Calu3 (cell line): ENCODE measurements at regions not wholly inside any gene's neighbourhood (a gene's known extent, or its start where the extent isn't known, plus 50 kb on each side); places are given as distances from the start of the nearest gene placed in this dataset.

Experiments
- BruUV-seq: library from RNA; stranded (reverse); fragments of 400-500 nt; replicated peaks from 2 replicates; lab custom pipeline; 2021; lab: Mats Ljungman, UMichigan
- CTCF ChIA-PET: fragments of 300-600 bp; sonication (Branson Sonifier 250); formaldehyde crosslinking; loops from one replicate; lab custom pipeline; 2022; ENCODE audit warnings: antibody characterized with exemption; lab: Charles Lee
- DNase-seq: peaks from one replicate; pipeline ENCODE4 v3.0.0; 2022
- H3K27ac Mint-ChIP-seq: one replicate; pipeline ENCODE4 v1.8.0; 2022; ENCODE audit warnings: mixed read lengths; ENCODE audit not compliant: unreplicated experiment
- H3K27me3 Mint-ChIP-seq: one replicate; pipeline ENCODE4 v1.8.0; 2022; ENCODE audit warnings: mixed read lengths; ENCODE audit not compliant: unreplicated experiment
- H3K36me3 Mint-ChIP-seq: one replicate; pipeline ENCODE4 v1.8.0; 2022; ENCODE audit warnings: mild to moderate bottlenecking, moderate library complexity, mixed read lengths; ENCODE audit not compliant: insufficient read depth, unreplicated experiment
- H3K4me1 Mint-ChIP-seq: one replicate; pipeline ENCODE4 v1.8.0; 2022; ENCODE audit warnings: mild to moderate bottlenecking, low read depth, mixed read lengths; ENCODE audit not compliant: unreplicated experiment
- H3K4me3 Mint-ChIP-seq: one replicate; pipeline ENCODE4 v1.8.0; 2022; ENCODE audit warnings: mild to moderate bottlenecking, low read depth, moderate library complexity, mixed read lengths; ENCODE audit not compliant: unreplicated experiment
- H3K9me3 Mint-ChIP-seq: one replicate; pipeline ENCODE4 v1.8.0; 2022; ENCODE audit warnings: low read depth, mixed read lengths; ENCODE audit not compliant: unreplicated experiment
- intact Hi-C: fragments of 100-400 bp; cut with micrococcal nuclease; formaldehyde crosslinking; loops from one replicate; pipeline ENCODE4 v1.10.0; 2022; ENCODE audit not compliant: unreplicated experiment
- TF ChIP-seq, protein P1 (sequence below): fragments of 200-600 bp; IDR thresholded peaks from one replicate; pipeline ENCODE4 v1.8.0; 2022; ENCODE audit warnings: antibody characterized with exemption; ENCODE audit not compliant: unreplicated experiment

DNA sequence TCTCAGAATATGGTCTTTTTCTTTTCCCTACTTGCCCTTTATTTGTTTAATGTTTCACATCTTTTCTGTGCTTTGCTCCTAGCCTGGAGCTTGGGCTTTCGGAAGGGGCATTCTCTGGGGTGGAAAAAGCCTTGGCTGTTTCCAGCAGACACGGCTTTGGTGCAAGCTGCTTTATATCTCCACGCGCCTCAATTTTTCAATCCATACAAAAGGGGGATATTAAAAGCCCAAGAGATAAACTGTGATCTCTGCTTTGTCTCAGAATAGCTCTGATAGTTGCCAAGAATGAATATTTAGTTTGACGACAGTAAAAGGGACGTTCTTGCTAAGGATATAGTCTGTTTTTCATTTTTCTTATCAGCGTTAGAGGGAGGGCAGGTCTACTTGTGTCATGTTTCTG is 194.0 kb upstream of the KIRREL3 start:
- Mint-ChIP-seq H3K9me3 (no peaks in the 10 kb centered on the region), H3K4me1 (no peaks in the 10 kb centered on the region), H3K4me3 (no peak overlapping the region), H3K36me3 (no peaks in the 10 kb centered on the region), H3K27me3 (no peaks in the 10 kb centered on the region), H3K27ac (no peak overlapping the region)
- TF ChIP-seq, protein P1, sequence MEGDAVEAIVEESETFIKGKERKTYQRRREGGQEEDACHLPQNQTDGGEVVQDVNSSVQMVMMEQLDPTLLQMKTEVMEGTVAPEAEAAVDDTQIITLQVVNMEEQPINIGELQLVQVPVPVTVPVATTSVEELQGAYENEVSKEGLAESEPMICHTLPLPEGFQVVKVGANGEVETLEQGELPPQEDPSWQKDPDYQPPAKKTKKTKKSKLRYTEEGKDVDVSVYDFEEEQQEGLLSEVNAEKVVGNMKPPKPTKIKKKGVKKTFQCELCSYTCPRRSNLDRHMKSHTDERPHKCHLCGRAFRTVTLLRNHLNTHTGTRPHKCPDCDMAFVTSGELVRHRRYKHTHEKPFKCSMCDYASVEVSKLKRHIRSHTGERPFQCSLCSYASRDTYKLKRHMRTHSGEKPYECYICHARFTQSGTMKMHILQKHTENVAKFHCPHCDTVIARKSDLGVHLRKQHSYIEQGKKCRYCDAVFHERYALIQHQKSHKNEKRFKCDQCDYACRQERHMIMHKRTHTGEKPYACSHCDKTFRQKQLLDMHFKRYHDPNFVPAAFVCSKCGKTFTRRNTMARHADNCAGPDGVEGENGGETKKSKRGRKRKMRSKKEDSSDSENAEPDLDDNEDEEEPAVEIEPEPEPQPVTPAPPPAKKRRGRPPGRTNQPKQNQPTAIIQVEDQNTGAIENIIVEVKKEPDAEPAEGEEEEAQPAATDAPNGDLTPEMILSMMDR: no peak
- intact Hi-C loops: no loop called here
- CTCF ChIA-PET: no interaction called here
- no peak for DNase-seq
- BruUV-seq: no TSS peak

- H3K27me3 Mint-ChIP-seq: no peaks in the 10 kb centered on the region
- DNase-seq: no peak
- TF ChIP-seq, protein P1: no peak
- H3K36me3 Mint-ChIP-seq: no peaks in the 10 kb centered on the region
- intact Hi-C loops: no loop called here
- no peaks in the 10 kb centered on the region for H3K4me1 Mint-ChIP-seq
- BruUV-seq: no TSS peak
- H3K9me3 Mint-ChIP-seq: no peaks in the 10 kb centered on the region
- H3K4me3 Mint-ChIP-seq: no peak overlapping the region
- H3K27ac Mint-ChIP-seq: no peak overlapping the region
- CTCF ChIA-PET: no interaction called here
Observed at GRCh38 chr11:127193950-127194349, 193.4 kb upstream of the KIRREL3 start.

DNA sequence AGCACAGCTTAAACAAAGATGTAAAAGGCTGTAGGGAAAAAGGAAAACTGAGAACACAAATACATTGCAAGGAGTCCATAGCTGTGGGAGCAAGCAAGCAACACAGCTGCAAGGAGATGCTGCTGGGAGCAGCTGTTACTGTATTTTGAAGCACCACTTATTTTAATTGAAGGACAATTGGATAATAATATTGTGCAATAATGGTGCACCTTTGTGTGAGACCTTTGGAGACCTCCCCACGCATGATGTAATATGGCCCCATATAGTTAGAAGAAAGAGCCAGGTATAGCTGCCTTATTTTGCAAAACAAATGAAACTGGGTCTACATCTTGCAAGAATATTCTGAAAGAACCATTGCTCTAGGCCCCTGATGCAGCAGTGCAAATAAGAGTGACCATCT is 191.1 kb upstream of the KIRREL3 start:
- no peak overlapping the region for H3K4me3 Mint-ChIP-seq
- intact Hi-C loops: no loop called here
- no TSS peak for BruUV-seq

GRCh38 chr11:127191261-127191660 is 190.7 kb upstream of the KIRREL3 start:
- no peaks in the 10 kb centered on the region for H3K4me1 Mint-ChIP-seq
- intact Hi-C loops: no loop called here
- H3K9me3 Mint-ChIP-seq: no peaks in the 10 kb centered on the region
- no peaks in the 10 kb centered on the region for H3K36me3 Mint-ChIP-seq
- TF ChIP-seq, protein P1: no peak
- H3K4me3 Mint-ChIP-seq: no peak overlapping the region
- no peak overlapping the region for H3K27ac Mint-ChIP-seq
- H3K27me3 Mint-ChIP-seq: peaks cover 20% of the 10 kb centered on the region
- no peak for DNase-seq
- CTCF ChIA-PET: no interaction called here
- BruUV-seq: no TSS peak

More for the DNA sequence above, 191.1 kb upstream of the KIRREL3 start:
- Mint-ChIP-seq H3K4me1 (no peaks in the 10 kb centered on the region), H3K27ac (no peak overlapping the region), H3K27me3 (peaks cover 19% of the 10 kb centered on the region), H3K9me3 (no peaks in the 10 kb centered on the region), H3K36me3 (no peaks in the 10 kb centered on the region)
- CTCF ChIA-PET: no interaction called here
- TF ChIP-seq, protein P1: no peak
- no peak for DNase-seq
